IPS DF 4.7 (cell line): ENCODE measurements at regions not wholly inside any gene's neighbourhood (a gene's known extent, or its start where the extent isn't known, plus 50 kb on each side); places are given as distances from the start of the nearest gene placed in this dataset.

Source experiments
- DNase-seq: peaks from one replicate; pipeline ENCODE4 v3.0.0-alpha.2; 2013; ENCODE audit warnings: low spot score; ENCODE audit errors: extremely low read depth

DNA sequence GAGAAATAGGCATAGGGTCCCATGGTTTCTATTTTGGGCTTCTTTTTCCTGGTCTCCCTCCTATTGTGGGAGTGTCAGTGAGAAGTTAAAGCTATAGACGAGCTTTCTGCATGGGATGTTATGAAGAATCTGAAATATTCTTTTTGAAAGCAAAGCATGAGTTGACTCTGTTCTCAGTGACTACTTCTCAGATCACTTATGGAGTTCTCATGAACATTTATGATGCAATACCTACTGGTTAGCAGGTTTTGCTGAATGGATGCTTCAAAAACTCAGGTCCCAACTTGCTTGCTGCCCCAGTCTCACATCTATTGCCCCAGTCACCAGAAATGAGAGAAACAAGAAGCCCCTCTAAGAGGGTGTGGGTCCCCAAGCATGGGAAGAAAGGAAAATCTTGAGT lies 365.0 kb downstream of the HRH4 start:
- no peak for DNase-seq

- no peak for DNase-seq
Measured at GRCh38 chr18:24826605-24827004, 366.2 kb downstream of the HRH4 start.

- DNase-seq, result no peak
Measured at GRCh38 chr18:24827501-24827900, 367.1 kb downstream of the HRH4 start.

GRCh38 chr18:24831081-24831480 lies 370.6 kb downstream of the HRH4 start:
- DNase-seq, result no peak

DNA sequence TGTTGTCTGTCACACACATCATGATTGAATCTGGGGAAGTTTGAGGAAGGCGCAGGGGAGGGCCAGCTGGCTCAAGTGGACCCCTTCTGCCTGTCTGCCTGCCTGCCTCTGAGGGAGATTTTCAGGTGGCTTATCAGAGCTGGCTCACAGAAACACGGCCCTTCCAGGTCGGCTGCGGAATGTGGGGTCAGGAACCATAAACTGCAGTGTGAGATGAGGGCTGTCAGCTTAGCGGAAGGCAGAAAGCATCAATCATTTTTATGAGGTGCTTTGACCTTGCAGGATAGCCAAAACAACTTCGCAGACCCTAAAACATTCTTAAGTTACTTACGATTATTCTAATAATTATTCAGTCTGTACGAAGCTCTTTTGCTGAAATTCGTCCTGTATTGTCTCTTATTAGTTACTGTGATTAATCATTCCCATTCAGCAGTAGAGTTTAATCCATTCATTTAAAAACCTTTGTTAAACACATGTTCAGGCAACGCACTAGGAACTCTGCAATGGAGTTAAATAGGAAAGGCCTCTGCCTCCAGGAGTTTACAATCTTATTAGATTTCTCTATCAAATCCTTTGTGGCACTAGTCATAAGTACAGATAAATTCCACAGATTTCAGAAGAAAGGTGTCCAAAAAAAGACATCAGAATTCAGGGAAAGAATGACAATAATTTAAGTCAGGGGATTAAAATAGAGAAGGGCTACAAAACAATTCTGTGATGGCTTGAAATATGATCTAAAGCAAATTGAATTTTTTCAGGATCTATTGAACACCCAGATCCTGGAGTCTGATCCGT lies 371.6 kb downstream of the HRH4 start:
- no peak for DNase-seq

- no peak for DNase-seq
Measured at GRCh38 chr18:24835751-24836150, 375.3 kb downstream of the HRH4 start.

- no peak for DNase-seq
Measured at GRCh38 chr18:24837066-24837465, 376.6 kb downstream of the HRH4 start.

GRCh38 chr18:24840051-24840450 lies 379.6 kb downstream of the HRH4 start:
- no peak for DNase-seq

DNA sequence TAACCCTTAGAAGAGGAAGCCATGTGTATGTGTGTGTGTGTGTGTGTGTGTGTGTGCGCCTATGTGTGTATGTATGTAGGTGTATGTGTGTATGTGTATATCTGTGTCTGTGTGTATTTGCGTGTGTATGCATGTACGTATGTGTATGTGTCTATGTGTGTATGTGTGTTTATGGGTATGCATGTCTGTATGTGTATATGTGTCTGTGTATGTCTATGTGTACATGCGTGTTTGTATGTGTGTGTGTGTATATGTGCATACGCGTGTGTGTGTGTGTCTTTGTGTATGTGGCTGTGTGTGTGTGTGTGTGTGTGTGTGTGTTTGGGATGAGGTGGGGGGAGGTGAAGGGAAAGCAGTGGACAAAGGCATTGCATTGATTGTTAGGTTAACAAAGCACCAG lies 380.2 kb downstream of the HRH4 start:
- DNase-seq, result no peak

GRCh38 chr18:24841536-24841935 lies 381.1 kb downstream of the HRH4 start:
- DNase-seq, result no peak

DNA sequence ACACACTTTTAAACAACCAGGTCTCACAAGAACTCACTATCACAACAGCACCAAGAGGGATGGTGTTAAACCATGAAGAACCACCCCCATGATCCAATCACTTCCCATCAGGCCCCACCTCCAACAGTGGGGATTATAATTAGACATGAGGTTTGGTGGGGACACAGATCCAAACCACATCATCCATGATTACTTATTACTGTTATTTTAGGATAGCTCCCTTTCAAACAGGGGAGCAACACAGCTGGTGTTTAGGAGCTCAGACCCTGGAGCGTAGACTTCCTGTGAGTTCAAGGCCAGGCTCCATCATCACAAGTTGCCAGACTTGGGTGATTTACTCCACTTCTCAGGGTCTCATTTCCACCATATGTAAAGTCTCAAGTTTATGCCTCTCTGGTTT lies 382.7 kb downstream of the HRH4 start:
- no peak for DNase-seq

DNA sequence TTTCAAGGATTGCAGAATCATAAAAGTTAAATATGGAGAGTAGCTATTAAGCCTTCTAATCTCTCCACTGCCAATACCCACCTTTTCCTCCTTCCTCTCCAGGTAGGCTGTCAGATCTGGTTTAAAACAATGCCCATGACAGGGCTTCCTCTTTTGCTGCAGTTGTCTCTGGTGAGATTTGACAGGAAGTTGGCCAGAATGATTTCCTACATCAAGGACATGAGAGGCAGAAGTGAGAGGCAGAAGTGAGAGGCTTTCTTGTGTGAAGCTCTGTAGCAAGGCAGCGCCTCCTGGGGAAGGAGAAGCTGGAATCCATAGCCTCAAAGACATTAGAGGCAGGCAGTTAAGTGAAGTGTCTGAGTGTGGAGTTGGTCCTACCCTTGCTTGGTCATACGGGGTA lies 385.7 kb downstream of the HRH4 start:
- DNase-seq, result no peak

- no peak for DNase-seq
Measured at GRCh38 chr18:24850532-24850931, 390.1 kb downstream of the HRH4 start.

DNA sequence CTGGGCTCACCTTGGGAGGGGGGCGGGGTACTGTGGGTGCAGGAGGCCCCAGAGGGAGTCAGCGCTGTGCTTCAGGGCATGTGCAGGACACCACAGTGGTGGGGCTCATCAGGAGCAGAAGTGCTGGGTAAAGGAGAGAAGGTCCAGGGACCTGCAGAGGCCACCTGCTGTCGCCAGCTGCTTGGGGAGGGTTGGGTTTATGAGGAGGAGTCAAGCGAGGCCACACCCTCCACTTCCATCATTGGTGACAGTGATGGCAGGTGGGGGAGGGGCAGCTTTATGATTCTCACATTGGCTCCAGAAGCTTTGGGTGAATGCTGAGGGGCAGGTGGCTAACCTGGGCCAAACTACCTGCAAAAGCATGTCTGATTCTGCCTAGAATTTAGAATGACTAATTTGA lies 392.6 kb downstream of the HRH4 start:
- DNase-seq, result no peak

DNA sequence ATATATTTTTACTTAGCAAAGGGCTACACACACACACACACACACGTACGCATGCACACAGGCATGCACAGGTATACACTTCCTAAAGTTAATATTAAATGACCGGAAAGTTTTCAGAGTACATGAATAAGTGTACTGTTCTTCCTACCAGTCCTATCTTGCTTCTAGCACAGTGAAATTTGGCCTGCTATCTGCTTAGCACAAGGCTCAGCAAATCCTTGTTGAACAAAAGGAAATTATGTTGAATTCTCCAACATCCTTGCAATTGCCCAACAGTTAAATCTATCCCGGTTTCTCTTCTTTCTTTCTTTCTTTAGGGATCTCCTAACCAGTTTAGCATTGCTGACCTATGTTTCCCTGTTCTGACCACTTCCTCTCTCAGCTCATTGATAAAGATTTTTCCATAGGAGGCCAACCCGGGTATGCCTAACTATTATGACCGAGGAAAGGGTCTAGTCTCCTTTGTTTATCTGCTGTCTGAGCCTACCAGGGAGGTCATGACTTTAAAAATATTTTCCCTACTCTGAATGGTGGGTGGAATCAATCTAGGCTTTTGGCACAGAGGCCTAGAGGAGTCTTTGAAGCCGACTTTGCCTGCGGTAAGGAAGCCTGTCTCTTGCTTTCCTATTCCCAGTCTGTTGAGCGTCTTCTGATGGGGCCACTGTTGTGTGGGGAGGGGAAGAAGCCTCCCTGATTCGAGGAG lies 400.7 kb downstream of the HRH4 start:
- no peak for DNase-seq

DNA sequence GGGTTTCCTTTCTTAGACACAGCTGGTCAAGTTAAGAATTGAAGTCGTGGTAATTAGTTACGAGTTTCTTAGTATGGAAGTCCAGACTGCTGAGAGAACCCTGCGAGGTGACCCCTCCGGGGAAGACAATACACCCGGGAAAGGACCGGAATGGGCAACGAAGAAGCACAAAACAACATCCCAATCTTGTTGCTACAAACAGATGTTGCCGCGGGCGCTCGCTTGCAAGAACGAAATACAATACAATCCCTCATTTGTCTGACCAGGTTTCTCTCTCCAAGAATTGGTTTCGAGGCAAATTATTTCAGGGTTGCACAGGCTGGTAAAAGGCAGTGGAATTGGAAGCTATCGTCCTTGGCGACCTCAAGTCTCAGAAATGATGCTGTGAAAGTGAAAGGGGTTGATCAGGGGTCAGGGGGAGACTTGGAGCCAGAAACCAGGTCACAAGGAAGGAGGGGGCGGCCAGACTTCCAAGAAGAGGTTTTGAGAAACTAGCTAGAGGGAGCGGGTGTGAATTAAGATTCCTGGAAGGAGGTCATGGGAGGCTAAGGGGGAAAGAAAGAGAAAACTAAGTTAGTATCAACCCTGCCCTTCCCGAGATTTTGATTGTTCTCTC lies 401.9 kb downstream of the HRH4 start:
- no peak for DNase-seq

DNA sequence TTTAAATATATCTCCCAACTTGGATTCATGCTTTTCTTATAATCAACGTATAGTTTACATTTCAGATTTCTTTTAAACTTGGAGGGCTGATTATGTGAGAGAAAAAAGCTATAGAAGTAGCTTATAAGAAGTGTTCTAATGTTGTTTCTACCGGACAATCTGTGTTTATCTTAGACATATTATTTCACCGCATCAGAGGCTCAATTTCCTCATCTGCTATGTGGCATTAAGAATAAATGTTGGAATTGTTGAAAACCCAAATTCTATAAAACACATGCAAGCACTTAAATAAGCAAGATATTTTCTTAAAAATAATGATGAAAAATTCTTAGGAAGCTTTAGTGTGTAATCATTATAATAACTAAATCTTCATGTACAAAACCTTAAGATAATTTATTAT lies 407.9 kb downstream of the HRH4 start:
- DNase-seq, result no peak

- DNase-seq, result no peak
Measured at GRCh38 chr18:24868760-24869237, 408.4 kb downstream of the HRH4 start.

DNA sequence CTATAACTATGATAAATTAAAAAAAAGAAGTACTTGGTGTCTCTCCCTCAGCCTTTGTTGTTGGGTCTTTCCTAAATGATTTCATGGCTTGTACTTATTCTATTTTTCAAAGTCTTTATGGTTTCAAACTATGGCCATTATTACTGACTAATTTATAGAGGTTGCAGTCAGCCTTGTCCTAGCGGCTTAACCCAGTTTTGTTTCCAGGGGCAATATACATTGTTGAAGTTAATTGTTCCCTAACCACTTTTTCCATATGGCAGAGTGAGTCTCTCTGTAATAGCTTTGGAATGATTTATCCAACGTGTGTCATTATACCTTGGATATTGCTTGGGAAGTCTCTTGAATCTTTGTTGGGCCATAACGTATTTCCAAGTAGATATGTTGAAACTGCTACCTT lies 408.8 kb downstream of the HRH4 start:
- DNase-seq, result no peak

GRCh38 chr18:24875286-24875685 lies 414.8 kb downstream of the HRH4 start:
- DNase-seq, result no peak

- no peak for DNase-seq
Measured at GRCh38 chr18:24875777-24876176, 415.3 kb downstream of the HRH4 start.

DNA sequence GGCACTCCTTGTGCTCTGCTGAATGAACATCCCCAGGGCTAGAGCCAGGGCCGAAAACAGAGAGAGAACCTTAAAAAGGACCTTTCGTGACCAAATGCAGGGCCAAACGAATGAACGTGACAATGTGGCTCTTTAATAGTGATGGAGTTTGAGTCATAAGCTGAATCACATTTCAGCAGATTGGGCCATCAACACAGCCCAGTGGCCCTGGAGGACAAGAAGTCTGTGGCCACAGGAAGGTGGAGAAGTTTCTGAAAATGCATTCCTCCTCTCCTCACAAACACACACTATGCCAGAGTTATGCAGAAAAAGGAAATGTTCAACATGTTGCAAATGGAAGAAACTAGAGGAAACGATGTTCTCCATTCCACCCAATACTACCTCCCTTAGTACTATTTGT lies 415.8 kb downstream of the HRH4 start:
- DNase-seq, result no peak
